ENCODE measurements at regions not wholly inside any gene's neighbourhood (a gene's known extent, or its start where the extent isn't known, plus 50 kb on each side); places are given as distances from the start of the nearest gene placed in this dataset.

DNA sequence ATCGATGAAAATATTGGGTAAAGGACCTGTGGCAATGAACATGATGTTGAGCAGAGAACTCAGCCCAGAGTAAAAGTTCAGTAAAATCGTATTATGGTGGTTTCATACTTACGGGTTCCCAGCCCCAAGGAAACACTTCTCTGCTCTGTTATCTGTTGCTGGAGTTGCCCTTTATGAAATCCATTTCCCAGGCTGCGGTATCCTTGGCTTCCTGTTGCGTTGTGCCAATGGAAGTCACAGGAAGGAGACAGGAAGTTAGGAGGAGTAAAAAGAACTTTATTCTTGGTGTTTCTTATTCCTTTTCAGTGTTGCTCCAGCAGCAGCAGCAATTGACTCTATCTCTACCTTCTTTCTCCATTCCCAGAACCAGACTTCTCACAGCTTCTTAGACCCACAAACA is 965.2 kb downstream of the VRK1 start:
- TF ChIP-seq, protein P1, sequence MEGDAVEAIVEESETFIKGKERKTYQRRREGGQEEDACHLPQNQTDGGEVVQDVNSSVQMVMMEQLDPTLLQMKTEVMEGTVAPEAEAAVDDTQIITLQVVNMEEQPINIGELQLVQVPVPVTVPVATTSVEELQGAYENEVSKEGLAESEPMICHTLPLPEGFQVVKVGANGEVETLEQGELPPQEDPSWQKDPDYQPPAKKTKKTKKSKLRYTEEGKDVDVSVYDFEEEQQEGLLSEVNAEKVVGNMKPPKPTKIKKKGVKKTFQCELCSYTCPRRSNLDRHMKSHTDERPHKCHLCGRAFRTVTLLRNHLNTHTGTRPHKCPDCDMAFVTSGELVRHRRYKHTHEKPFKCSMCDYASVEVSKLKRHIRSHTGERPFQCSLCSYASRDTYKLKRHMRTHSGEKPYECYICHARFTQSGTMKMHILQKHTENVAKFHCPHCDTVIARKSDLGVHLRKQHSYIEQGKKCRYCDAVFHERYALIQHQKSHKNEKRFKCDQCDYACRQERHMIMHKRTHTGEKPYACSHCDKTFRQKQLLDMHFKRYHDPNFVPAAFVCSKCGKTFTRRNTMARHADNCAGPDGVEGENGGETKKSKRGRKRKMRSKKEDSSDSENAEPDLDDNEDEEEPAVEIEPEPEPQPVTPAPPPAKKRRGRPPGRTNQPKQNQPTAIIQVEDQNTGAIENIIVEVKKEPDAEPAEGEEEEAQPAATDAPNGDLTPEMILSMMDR (IDR thresholded peaks at IDR 0.05; ENCODE audit: control insufficient read depth, insufficient read depth, low read depth, low read length, missing control alignments): no peak
- no peak for DNase-seq (ENCODE audit: low read depth)
- H3K4me3 ChIP-seq (ENCODE audit: control insufficient read depth, low read depth, low read length): no peak overlapping the region

DNA sequence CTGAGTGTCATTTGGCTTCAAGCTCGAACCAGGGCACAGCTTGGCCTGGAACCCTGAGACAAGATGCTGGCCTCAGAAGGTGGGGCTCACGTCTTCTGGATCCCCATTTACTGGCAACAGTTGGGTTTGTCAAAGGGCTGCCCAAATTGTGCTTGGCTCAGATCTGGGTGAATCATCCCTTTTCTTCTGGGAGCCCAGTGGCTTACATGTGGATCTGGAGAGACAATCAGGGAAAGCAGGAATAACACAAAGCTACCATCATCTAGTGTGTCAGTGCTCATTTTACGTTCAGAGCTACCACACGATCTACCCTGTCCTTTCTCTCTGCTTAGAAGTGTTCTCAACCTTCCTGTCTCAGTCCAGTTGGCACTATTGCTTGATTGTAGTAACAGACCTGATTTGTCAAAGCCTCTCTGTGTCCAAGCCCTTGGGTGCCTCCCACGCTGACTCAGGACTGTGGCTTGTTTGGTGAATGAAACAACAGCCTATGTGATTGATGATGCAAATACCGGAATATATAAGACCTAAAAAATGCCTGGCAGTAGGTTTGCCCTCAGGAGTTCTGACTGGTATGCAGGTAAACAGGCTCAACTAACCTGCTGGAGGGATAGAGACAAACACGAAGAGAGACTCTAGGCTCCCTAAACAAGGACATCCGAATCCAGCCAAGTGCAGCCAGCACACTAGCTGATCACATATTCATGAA is 974.3 kb downstream of the VRK1 start:
- TF ChIP-seq, protein P1 (IDR thresholded peaks at IDR 0.05; ENCODE audit: control insufficient read depth, insufficient read depth, low read depth, low read length, missing control alignments): no peak
- no peak for DNase-seq (ENCODE audit: low read depth)
- no peak overlapping the region for H3K4me3 ChIP-seq (ENCODE audit: control insufficient read depth, low read depth, low read length)

DNA sequence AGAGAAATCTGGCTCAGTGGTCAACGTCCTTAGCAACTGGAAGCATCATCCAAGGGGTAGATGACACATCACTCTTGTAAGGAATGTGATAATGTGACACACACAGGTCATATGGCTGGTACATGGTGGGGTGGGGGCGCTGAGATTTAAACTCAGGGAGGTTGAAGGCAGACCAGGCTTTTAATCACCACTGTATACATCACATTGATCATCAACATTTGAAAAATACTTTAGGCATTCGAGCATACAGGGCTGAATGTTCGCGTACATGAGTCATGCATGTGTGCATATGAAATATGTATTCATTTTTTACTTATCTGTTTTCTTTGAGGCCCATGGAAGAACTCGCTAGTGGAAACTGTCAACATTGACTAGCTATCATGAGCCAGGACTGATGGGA is 976.4 kb downstream of the VRK1 start:
- TF ChIP-seq, protein P1 (IDR thresholded peaks at IDR 0.05; ENCODE audit: control insufficient read depth, insufficient read depth, low read depth, low read length, missing control alignments): no peak

DNA sequence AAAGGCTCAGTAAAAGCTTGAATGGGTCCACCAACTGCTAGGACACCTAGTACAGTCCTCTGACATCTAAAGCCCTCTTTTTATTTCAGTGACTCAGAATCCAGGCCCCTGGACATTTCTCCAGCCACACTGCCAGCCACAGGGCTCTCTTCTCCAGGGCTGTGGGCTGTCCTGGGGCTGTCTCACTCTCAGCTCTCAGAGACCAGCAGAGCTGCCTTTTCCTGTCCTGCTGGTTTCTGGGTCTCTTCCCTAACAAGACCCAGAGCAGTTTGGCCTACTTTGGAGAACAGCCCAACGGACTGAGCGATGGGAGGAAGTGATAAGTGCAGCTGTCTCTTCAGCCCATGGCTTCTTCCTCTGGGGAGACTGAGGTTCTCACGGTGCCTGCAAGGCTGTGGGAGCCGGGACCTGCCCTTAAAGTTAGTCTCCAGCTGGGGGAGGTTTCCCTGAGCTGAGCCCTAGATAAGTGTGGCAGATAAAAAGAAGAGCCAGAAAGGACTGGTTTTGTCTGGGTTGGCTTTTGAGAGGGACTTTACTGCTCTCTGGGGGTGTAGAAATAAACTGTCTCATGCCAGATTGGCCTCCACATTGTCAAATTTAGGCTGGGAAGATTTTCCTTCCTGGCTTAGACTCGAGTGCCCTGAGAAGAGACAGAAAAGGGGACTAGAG is 979.8 kb downstream of the VRK1 start:
- TF ChIP-seq, protein P1 (IDR thresholded peaks at IDR 0.05; ENCODE audit: control insufficient read depth, insufficient read depth, low read depth, low read length, missing control alignments): no peak
- DNase-seq (ENCODE audit: low read depth): no peak
- no peak overlapping the region for H3K4me3 ChIP-seq (ENCODE audit: control insufficient read depth, low read depth, low read length)

More for the DNA sequence above, 976.4 kb downstream of the VRK1 start:
- DNase-seq (ENCODE audit: low read depth): no peak
- no peak overlapping the region for H3K4me3 ChIP-seq (ENCODE audit: control insufficient read depth, low read depth, low read length)

DNA sequence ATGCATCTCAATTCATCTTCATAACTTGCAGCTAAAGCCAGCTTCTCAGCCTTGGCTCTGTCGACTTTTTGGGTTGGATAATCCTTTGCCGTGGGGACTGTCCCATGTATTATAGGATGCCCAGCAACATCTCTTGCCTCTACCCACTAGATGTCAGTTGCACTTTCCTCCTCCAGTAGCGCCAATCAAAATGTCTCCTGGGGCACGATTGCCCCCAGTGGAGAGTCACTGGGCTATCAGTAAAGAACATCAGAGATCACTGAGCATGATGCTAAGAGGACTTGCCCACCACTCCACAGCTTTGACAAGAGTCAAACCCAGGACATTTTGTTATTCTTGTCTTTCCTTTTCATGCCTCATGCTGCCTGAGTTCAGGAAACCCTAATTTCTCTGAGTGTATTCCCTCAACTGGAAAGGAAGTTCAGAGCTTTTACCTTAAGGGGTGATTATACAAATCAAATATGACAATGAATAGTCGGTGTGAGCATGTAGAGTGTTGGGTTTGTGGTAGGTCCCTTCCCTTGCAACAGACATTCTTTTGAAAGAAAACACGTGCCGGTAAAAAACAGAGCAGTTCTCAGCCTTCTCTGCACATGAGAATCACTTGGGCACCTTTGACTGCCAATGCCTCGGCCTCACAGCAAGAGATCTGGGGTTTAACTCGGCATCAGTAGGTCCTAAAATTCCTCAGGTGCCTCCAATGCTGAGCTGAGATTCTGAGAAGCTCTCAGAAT is 980.6 kb downstream of the VRK1 start:
- H3K4me3 ChIP-seq (ENCODE audit: control insufficient read depth, low read depth, low read length): no peak overlapping the region
- DNase-seq (ENCODE audit: low read depth): no peak
- TF ChIP-seq, protein P1 (IDR thresholded peaks at IDR 0.05; ENCODE audit: control insufficient read depth, insufficient read depth, low read depth, low read length, missing control alignments): no peak

DNA sequence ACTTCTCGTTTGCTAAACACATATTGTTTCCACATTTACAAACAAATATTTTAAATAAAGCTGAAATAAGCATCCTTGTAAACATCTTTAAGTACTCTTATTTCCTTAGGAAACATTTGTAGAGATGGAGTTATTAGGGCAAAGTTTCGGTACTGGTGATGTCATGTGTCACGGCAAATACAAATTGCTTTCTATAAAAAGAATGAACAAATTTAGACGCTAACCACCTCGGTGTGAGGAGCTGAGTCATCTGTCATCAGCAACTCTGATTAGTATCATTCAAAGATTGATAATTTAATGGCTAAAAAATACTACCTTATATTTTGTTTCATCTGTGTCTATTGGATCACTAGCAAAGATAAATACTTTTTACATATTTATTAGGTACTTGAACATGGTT is 982.0 kb downstream of the VRK1 start:
- H3K4me3 ChIP-seq (ENCODE audit: control insufficient read depth, low read depth, low read length): no peak overlapping the region
- TF ChIP-seq, protein P1 (IDR thresholded peaks at IDR 0.05; ENCODE audit: control insufficient read depth, insufficient read depth, low read depth, low read length, missing control alignments): no peak
- no peak for DNase-seq (ENCODE audit: low read depth)

Data from AG09309 (cell line).